Memory B cell (primary cell): ENCODE measurements at regions not wholly inside any gene's neighbourhood (a gene's known extent, or its start where the extent isn't known, plus 50 kb on each side); places are given as distances from the start of the nearest gene placed in this dataset.

Experiments
- ATAC-seq: fragments of 150-1000 bp; cut with Tn5 transposase; 2 replicates; pipeline ENCODE4 v1.10.0; 2021; ENCODE audit warnings: low read depth, mild to moderate bottlenecking, moderate library complexity
- DNase-seq, 2 donors: peaks; one replicate each; pipeline ENCODE4 v3.0.0; 2022; ENCODE audit warnings: low spot score in 2 of 2
- H3K27ac Mint-ChIP-seq: one replicate; pipeline ENCODE4 v1.8.0; 2022; ENCODE audit warnings: mild to moderate bottlenecking, moderate library complexity, mixed read lengths
- H3K27me3 Mint-ChIP-seq: one replicate; pipeline ENCODE4 v1.8.0; 2022; ENCODE audit warnings: mixed read lengths
- H3K36me3 Mint-ChIP-seq: one replicate; pipeline ENCODE4 v1.8.0; 2022; ENCODE audit warnings: mild to moderate bottlenecking, mixed read lengths
- H3K4me1 Mint-ChIP-seq: one replicate; pipeline ENCODE4 v1.8.0; 2022; ENCODE audit warnings: mixed read lengths
- H3K4me3 Mint-ChIP-seq: one replicate; pipeline ENCODE4 v1.8.0; 2022; ENCODE audit warnings: mild to moderate bottlenecking, moderate library complexity, mixed read lengths
- H3K9me3 Mint-ChIP-seq: one replicate; pipeline ENCODE4 v1.8.0; 2022; ENCODE audit warnings: mixed read lengths

GRCh38 chr4:124593494-124593893 is 119.0 kb downstream of the ANKRD50 start:
- Mint-ChIP-seq H3K4me1 (no peaks in the 10 kb centered on the region), H3K4me3 (no peak overlapping the region), H3K9me3 (peaks cover 6% of the 10 kb centered on the region), H3K36me3 (no peaks in the 10 kb centered on the region), H3K27ac (no peak overlapping the region), H3K27me3 (no peaks in the 10 kb centered on the region)
- no peak for DNase-seq
- ATAC-seq, result no peak

DNA sequence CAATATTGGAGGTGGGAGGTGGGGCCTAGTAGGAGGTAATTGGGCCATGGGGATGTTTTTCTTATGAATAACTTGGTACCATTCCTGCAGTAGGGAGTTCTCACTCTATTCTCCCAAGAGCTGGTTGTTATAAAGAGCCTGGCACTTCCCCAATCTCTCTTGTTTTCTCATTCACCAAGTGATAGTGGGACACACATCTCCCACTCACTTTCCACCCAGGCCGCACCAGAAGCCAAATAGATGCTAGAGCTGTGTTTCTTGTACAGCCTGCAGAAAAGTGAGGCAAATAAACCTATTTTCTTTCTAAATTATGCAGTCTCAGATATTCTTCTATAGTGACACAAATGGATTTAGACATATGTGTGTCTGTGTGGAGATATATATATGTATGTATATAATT is 117.6 kb downstream of the ANKRD50 start:
- ATAC-seq, result no peak
- Mint-ChIP-seq H3K4me3 (no peak overlapping the region), H3K27me3 (no peaks in the 10 kb centered on the region), H3K4me1 (no peaks in the 10 kb centered on the region), H3K27ac (no peak overlapping the region), H3K9me3 (peaks cover 2% of the 10 kb centered on the region), H3K36me3 (no peaks in the 10 kb centered on the region)
- no peak for DNase-seq

DNA sequence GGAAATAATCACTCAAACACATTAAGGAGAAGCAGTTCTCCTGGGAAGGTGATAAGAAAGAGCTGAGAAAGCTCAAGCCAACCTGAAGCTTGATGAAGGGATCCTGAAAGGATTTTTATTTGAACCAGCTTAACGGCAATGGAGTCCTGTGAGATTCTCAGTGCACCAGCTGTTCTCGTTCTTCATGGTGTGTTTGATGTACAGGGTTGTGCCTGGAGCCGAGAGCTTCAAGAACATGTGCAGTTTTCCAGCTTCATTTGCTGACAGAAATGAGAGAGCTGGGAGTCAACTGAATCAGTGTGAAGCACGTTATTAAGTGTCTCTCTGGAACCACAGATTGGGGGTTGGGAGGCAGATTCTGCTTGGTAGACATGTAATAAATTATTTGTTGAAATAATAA is 115.7 kb downstream of the ANKRD50 start:
- peaks cover 2% of the 10 kb centered on the region for H3K9me3 Mint-ChIP-seq
- no peaks in the 10 kb centered on the region for H3K27me3 Mint-ChIP-seq
- H3K36me3 Mint-ChIP-seq, result no peaks in the 10 kb centered on the region
- H3K27ac Mint-ChIP-seq, result no peak overlapping the region
- DNase-seq (no peak), ATAC-seq (no peak)
- H3K4me3 Mint-ChIP-seq, result no peak overlapping the region
- no peaks in the 10 kb centered on the region for H3K4me1 Mint-ChIP-seq

- Mint-ChIP-seq H3K27me3 (no peaks in the 10 kb centered on the region), H3K36me3 (no peaks in the 10 kb centered on the region), H3K4me3 (no peak overlapping the region), H3K9me3 (peaks cover 8% of the 10 kb centered on the region), H3K27ac (no peak overlapping the region), H3K4me1 (no peaks in the 10 kb centered on the region)
- DNase-seq (no peak), ATAC-seq (no peak)
These were observed 102.3 kb downstream of the ANKRD50 start for GRCh38 chr4:124610211-124610610.
